Fibroblast of skin of right biceps (primary cell): ENCODE measurements at regions not wholly inside any gene's neighbourhood (a gene's known extent, or its start where the extent isn't known, plus 50 kb on each side); places are given as distances from the start of the nearest gene placed in this dataset.

ENCODE experiments used
- DNase-seq: peaks from one replicate; pipeline ENCODE4 v3.0.0-alpha.2; 2013

GRCh38 chr1:58119971-58120370, 426.6 kb downstream of the OMA1 start:
- DNase-seq, result no peak

- no peak for DNase-seq
Observed at GRCh38 chr1:58116284-58116683, 430.2 kb downstream of the OMA1 start.

GRCh38 chr1:58109646-58110200, 436.8 kb downstream of the OMA1 start:
- no peak for DNase-seq

- DNase-seq, result no peak
Observed at GRCh38 chr1:58108783-58109182, 437.7 kb downstream of the OMA1 start.

- DNase-seq, result no peak
Observed at GRCh38 chr1:58107943-58108342, 438.6 kb downstream of the OMA1 start.

GRCh38 chr1:58104960-58105359, 441.6 kb downstream of the OMA1 start:
- no peak for DNase-seq

- DNase-seq, result no peak
Observed at GRCh38 chr1:58096714-58097113, 449.8 kb downstream of the OMA1 start.

- DNase-seq, result no peak
Observed at GRCh38 chr1:58095183-58095582, 451.3 kb downstream of the OMA1 start.

- peak; percentile 17 for DNase-seq
Observed at GRCh38 chr1:58094221-58094620, 452.3 kb downstream of the OMA1 start.

- no peak for DNase-seq
Observed at GRCh38 chr1:58090640-58091039, 455.9 kb downstream of the OMA1 start.

- DNase-seq, result peak; percentile 2
Observed at GRCh38 chr1:58089898-58090534, 456.5 kb downstream of the OMA1 start.

- DNase-seq, result no peak
Observed at GRCh38 chr1:58084266-58084665, 462.3 kb downstream of the OMA1 start.

- DNase-seq, result no peak
Observed at GRCh38 chr1:58082596-58082995, 463.9 kb downstream of the OMA1 start.

- no peak for DNase-seq
Observed at GRCh38 chr1:58076258-58076657, 470.3 kb downstream of the OMA1 start.

GRCh38 chr1:58075188-58075578, 471.3 kb downstream of the OMA1 start:
- DNase-seq, result no peak

- DNase-seq, result no peak
Observed at GRCh38 chr1:58072450-58072849, 474.1 kb downstream of the OMA1 start.

- DNase-seq, result no peak
Observed at GRCh38 chr1:58067082-58067481, 479.4 kb downstream of the OMA1 start.

GRCh38 chr1:58065520-58065919, 481.0 kb downstream of the OMA1 start:
- no peak for DNase-seq

GRCh38 chr1:58064166-58064565, 482.4 kb downstream of the OMA1 start:
- DNase-seq, result no peak

- DNase-seq, result no peak
Observed at GRCh38 chr1:58063095-58063494, 483.4 kb downstream of the OMA1 start.

GRCh38 chr1:58062635-58063034, 483.9 kb downstream of the OMA1 start:
- DNase-seq, result peak; percentile 46

GRCh38 chr1:58060559-58061170, 485.9 kb downstream of the OMA1 start:
- DNase-seq, result no peak

GRCh38 chr1:58059789-58060188, 486.7 kb downstream of the OMA1 start:
- DNase-seq, result no peak

- DNase-seq, result no peak
Observed at GRCh38 chr1:58058323-58058722, 488.2 kb downstream of the OMA1 start.

GRCh38 chr1:58057826-58058225, 488.7 kb downstream of the OMA1 start:
- DNase-seq, result no peak
